ENCODE measurements at regions not wholly inside any gene's neighbourhood (a gene's known extent, or its start where the extent isn't known, plus 50 kb on each side); places are given as distances from the start of the nearest gene placed in this dataset.
"Not testable (repeated sequence)": the region's sequence is repeated elsewhere in the genome, so short reads cannot be mapped to it uniquely, and the experiment has no call there.

DNA sequence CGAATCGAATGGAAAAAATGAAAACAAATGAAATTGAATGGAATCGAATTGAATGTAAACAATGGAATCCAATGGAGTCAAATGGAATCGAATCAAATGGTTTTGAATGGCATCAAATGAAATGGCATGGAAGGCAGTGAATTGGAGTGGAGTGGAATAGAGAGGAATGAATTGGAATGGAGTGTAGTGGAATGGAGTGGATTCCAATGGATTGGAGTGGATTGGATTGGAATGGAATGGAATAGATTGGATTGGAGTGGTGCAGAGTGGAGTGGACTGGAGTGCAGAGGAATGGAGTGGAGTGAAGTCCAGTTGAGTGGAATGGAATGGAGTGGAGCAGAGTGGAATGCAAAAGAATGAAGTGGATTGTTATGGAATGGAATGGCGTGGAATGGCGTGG, 1026.3 kb downstream of the CDY1 start:
- TF ChIP-seq CTCF, POLR2A, EP300 (IDR thresholded peaks at IDR 0.05): not testable (repeated sequence)
